ENCODE measurements at regions not wholly inside any gene's neighbourhood (a gene's known extent, or its start where the extent isn't known, plus 50 kb on each side); places are given as distances from the start of the nearest gene placed in this dataset.
A peak's percentile ranks its signal among the peaks of the same experiment; 100 is the strongest.

DNA sequence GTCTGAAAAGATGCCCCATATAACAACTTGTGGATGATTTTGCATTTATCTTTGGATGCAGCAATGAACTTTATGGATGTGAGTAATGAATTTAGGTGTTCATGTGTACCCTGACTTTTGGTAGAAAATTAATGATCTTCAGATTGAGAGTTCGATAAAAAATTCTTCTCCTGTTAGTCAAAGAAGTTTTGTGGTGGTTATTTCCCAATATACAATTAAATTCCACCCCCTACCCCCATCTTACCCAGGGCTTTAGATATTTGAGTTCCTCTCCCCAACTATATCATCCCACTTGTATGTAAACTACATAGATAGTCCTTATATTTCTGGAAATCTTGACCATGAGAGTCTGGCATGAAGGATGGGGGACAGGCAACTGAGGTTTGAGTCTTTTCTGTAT, 126.1 kb upstream of the ALDH1A3 start:
- Histone ChIP-seq H3K36me3 (ENCODE audit: insufficient read depth, low read length) (no peaks in the 10 kb centered on the region), H3K4me1 (ENCODE audit: insufficient read depth, low read length) (no peaks in the 10 kb centered on the region), H3K9me3 (ENCODE audit: low read length) (no peaks in the 10 kb centered on the region), H3K9ac (ENCODE audit: low read length) (no peak overlapping the region), H3K4me3 (ENCODE audit: low read depth in 1 of 2, low read length in 2 of 2) (no peak overlapping the region), H3K27ac (ENCODE audit: low read depth, low read length) (no peak overlapping the region), H3K27me3 (ENCODE audit: control insufficient read depth in 1 of 2, insufficient read depth in 2 of 2, low read length in 2 of 2) (no peaks in the 10 kb centered on the region)

GRCh38 chr15:100757661-100758060, 122.0 kb upstream of the ALDH1A3 start:
- H3K36me3 ChIP-seq (ENCODE audit: insufficient read depth, low read length), result no peaks in the 10 kb centered on the region
- H3K9ac ChIP-seq (ENCODE audit: low read length), result no peak overlapping the region
- peaks cover 7% of the 10 kb centered on the region for H3K4me1 ChIP-seq (ENCODE audit: insufficient read depth, low read length)
- H3K27me3 ChIP-seq (ENCODE audit: control insufficient read depth in 1 of 2, insufficient read depth in 2 of 2, low read length in 2 of 2), result no peaks in the 10 kb centered on the region
- no peaks in the 10 kb centered on the region for H3K9me3 ChIP-seq (ENCODE audit: low read length)
- H3K4me3 ChIP-seq (ENCODE audit: low read depth in 1 of 2, low read length in 2 of 2), result no peak overlapping the region
- H3K27ac ChIP-seq (ENCODE audit: low read depth, low read length), result no peak overlapping the region

DNA sequence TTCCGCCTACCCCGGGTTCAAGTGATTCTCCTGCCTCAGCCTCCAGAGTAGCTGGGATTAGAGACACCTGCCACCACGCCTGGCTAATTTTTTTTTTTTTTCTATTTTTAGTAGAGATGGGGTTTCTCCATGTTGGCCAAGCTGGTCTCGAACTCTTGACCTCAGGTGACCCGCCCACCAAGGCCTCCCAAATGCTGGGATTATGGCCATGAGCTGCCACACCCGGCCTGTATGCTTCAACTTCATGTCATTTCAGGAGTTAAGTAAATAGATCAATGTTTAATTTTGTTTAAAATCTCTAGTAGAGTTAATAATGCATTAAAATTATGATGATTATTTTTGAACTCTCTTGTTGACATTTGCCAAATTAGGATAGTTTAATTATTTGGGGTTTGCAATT, 121.1 kb upstream of the ALDH1A3 start:
- no peak overlapping the region for H3K27ac ChIP-seq (ENCODE audit: low read depth, low read length)
- no peaks in the 10 kb centered on the region for H3K36me3 ChIP-seq (ENCODE audit: insufficient read depth, low read length)
- no peak overlapping the region for H3K9ac ChIP-seq (ENCODE audit: low read length)
- no peak overlapping the region for H3K4me3 ChIP-seq (ENCODE audit: low read depth in 1 of 2, low read length in 2 of 2)
- no peaks in the 10 kb centered on the region for H3K9me3 ChIP-seq (ENCODE audit: low read length)
- no peaks in the 10 kb centered on the region for H3K27me3 ChIP-seq (ENCODE audit: control insufficient read depth in 1 of 2, insufficient read depth in 2 of 2, low read length in 2 of 2)
- H3K4me1 ChIP-seq (ENCODE audit: insufficient read depth, low read length), result peaks cover 7% of the 10 kb centered on the region

DNA sequence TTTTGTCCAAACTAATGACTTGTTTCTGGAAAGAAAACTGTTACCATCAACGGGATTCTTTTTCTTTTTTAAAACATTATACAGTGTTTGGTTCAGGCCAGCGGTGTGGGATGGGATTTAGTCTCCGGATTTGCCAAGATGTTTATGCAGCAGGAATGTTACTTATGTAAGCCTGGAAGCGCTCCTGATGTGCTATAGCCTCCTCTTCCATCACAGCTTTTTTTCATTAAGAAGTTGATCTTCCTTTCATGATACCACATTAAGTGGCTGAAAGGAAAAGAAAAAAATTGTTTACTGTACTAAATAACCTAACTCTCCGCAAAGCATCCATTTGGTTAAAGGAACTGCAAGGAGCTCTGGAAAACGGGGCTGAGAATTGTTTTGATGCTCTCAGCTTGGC, 120.5 kb upstream of the ALDH1A3 start:
- no peaks in the 10 kb centered on the region for H3K27me3 ChIP-seq (ENCODE audit: control insufficient read depth in 1 of 2, insufficient read depth in 2 of 2, low read length in 2 of 2)
- no peaks in the 10 kb centered on the region for H3K36me3 ChIP-seq (ENCODE audit: insufficient read depth, low read length)
- H3K27ac ChIP-seq (ENCODE audit: low read depth, low read length), result peak overlapping the region; percentile 7

GRCh38 chr15:100759698-100760356, 119.8 kb upstream of the ALDH1A3 start:
- Histone ChIP-seq H3K4me3 (ENCODE audit: low read depth in 1 of 2, low read length in 2 of 2) (no peak overlapping the region), H3K9me3 (ENCODE audit: low read length) (no peaks in the 10 kb centered on the region), H3K27ac (ENCODE audit: low read depth, low read length) (no peak overlapping the region), H3K4me1 (ENCODE audit: insufficient read depth, low read length) (peaks cover 8% of the 10 kb centered on the region), H3K36me3 (ENCODE audit: insufficient read depth, low read length) (no peaks in the 10 kb centered on the region), H3K9ac (ENCODE audit: low read length) (peak overlapping the region; percentile 8), H3K27me3 (ENCODE audit: control insufficient read depth in 1 of 2, insufficient read depth in 2 of 2, low read length in 2 of 2) (no peaks in the 10 kb centered on the region)

More for the DNA sequence above, 120.5 kb upstream of the ALDH1A3 start:
- Histone ChIP-seq H3K9me3 (ENCODE audit: low read length) (no peaks in the 10 kb centered on the region), H3K4me1 (ENCODE audit: insufficient read depth, low read length) (peaks cover 7% of the 10 kb centered on the region), H3K4me3 (ENCODE audit: low read depth in 1 of 2, low read length in 2 of 2) (no peak overlapping the region), H3K9ac (ENCODE audit: low read length) (peak overlapping the region; percentile 8)

GRCh38 chr15:100760357-100760903, 119.2 kb upstream of the ALDH1A3 start:
- H3K9me3 ChIP-seq (ENCODE audit: low read length), result no peaks in the 10 kb centered on the region
- peaks cover 14% of the 10 kb centered on the region for H3K4me1 ChIP-seq (ENCODE audit: insufficient read depth, low read length)
- H3K27me3 ChIP-seq (ENCODE audit: control insufficient read depth in 1 of 2, insufficient read depth in 2 of 2, low read length in 2 of 2), result no peaks in the 10 kb centered on the region
- no peak overlapping the region for H3K27ac ChIP-seq (ENCODE audit: low read depth, low read length)
- no peaks in the 10 kb centered on the region for H3K36me3 ChIP-seq (ENCODE audit: insufficient read depth, low read length)
- no peak overlapping the region for H3K4me3 ChIP-seq (ENCODE audit: low read depth in 1 of 2, low read length in 2 of 2)
- H3K9ac ChIP-seq (ENCODE audit: low read length), result no peak overlapping the region

DNA sequence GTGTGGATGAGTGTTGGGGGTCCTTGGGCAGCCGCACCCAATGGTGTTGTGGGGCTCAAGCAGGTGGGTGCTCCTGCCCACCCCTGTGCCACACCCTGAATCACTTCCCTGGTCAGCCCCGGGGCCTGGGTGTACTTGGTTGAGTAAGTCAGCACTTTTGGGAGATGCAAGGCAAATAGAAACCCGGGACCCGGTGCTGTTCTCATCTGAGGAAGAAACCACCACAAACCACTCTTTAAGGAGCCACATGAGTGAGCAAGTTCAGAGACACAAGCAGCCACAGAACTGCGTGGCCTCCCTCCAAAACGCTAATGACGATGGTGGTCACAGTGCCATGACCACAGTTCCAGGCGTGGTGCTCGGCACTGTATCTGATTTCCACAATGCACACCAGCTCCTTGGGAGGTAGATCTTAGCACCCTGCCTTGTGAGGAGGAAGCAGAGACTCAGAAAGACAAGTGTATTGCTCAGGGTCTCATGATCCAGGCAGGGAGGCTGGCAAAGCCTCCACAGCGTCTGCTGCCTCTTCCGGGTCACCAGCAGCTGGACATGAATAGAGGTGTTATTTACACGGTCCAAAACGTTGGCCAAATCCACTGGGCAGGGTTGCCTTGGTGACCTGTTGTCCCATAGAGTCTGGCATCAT, 118.2 kb upstream of the ALDH1A3 start:
- Histone ChIP-seq H3K9ac (ENCODE audit: low read length) (no peak overlapping the region), H3K4me1 (ENCODE audit: insufficient read depth, low read length) (peaks cover 14% of the 10 kb centered on the region), H3K36me3 (ENCODE audit: insufficient read depth, low read length) (no peaks in the 10 kb centered on the region), H3K27ac (ENCODE audit: low read depth, low read length) (no peak overlapping the region), H3K9me3 (ENCODE audit: low read length) (no peaks in the 10 kb centered on the region), H3K4me3 (ENCODE audit: low read depth in 1 of 2, low read length in 2 of 2) (no peak overlapping the region), H3K27me3 (ENCODE audit: control insufficient read depth in 1 of 2, insufficient read depth in 2 of 2, low read length in 2 of 2) (no peaks in the 10 kb centered on the region)

DNA sequence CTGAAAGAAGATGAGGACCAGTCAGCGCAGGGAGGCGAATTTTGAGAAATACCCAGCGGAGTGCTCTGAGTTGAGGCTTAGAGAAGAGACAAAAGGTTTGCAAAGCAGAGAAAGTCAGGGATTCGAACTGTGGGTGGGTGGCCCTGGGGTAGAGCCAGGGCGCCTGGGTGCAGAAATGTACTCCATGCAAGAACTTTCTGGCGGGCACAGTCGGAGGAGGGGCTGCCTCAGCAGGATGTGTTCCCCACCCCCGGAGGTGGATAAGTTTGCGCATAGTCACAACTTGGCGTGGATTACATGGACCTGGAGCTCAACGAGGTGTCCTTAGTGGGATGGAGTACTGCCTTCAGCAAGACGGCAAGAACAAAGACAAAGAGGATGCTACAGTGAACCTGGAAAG, 117.3 kb upstream of the ALDH1A3 start:
- H3K4me3 ChIP-seq (ENCODE audit: low read depth in 1 of 2, low read length in 2 of 2), result no peak overlapping the region
- H3K36me3 ChIP-seq (ENCODE audit: insufficient read depth, low read length), result no peaks in the 10 kb centered on the region
- no peak overlapping the region for H3K27ac ChIP-seq (ENCODE audit: low read depth, low read length)
- no peaks in the 10 kb centered on the region for H3K9me3 ChIP-seq (ENCODE audit: low read length)
- H3K9ac ChIP-seq (ENCODE audit: low read length), result no peak overlapping the region
- no peaks in the 10 kb centered on the region for H3K27me3 ChIP-seq (ENCODE audit: control insufficient read depth in 1 of 2, insufficient read depth in 2 of 2, low read length in 2 of 2)
- H3K4me1 ChIP-seq (ENCODE audit: insufficient read depth, low read length), result peaks cover 14% of the 10 kb centered on the region

DNA sequence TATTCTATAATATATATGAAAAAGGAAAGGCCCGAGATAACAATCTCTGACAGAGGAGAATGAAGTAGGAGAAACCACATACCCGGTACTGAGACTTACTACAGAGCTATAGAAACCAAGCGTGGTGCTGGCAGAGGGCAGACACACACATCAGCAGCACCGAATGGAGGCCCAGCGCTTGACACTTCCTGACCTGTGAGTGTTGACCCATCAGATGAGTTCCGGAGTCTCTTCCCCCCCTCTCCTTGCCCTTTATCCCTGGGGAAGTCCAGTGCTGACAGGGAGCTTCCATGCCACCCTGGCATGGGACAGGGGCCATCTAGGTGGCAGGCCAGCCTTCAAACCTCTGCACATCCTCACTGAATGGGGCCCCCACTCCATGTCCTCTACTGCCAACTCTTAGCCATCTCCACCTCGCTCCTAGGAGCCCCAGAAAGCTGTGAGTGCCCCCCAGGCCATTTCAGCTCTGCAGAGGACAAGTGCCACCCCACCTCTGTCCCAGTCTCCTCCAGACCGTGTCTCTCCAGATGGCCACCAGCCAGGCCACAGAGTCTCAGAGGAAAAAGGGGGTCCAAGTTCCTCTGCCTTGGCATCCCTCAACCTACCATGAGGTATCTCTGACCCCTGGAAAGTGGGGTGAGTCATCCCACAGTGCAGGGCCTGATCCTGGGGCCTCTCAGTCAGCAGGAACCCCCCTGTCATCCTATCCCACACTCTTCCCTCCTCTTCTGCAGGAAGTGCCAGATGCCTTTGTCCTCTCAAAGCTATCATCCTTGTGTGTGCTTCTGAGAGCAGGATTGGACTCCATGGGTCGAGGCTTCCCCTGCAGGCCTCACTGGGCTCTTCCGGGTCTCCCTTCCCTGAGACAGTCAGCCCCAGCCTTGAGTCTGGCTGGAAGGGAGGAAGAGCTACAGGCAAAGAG, 116.5 kb upstream of the ALDH1A3 start:
- no peaks in the 10 kb centered on the region for H3K9me3 ChIP-seq (ENCODE audit: low read length)
- H3K4me3 ChIP-seq (ENCODE audit: low read depth in 1 of 2, low read length in 2 of 2), result no peak overlapping the region
- no peak overlapping the region for H3K27ac ChIP-seq (ENCODE audit: low read depth, low read length)
- no peaks in the 10 kb centered on the region for H3K27me3 ChIP-seq (ENCODE audit: control insufficient read depth in 1 of 2, insufficient read depth in 2 of 2, low read length in 2 of 2)
- no peak overlapping the region for H3K9ac ChIP-seq (ENCODE audit: low read length)
- H3K36me3 ChIP-seq (ENCODE audit: insufficient read depth, low read length), result no peaks in the 10 kb centered on the region
- H3K4me1 ChIP-seq (ENCODE audit: insufficient read depth, low read length), result peaks cover 14% of the 10 kb centered on the region

- Histone ChIP-seq H3K4me3 (ENCODE audit: low read depth in 1 of 2, low read length in 2 of 2) (no peak overlapping the region), H3K27ac (ENCODE audit: low read depth, low read length) (no peak overlapping the region), H3K27me3 (ENCODE audit: control insufficient read depth in 1 of 2, insufficient read depth in 2 of 2, low read length in 2 of 2) (no peaks in the 10 kb centered on the region), H3K9ac (ENCODE audit: low read length) (no peak overlapping the region), H3K4me1 (ENCODE audit: insufficient read depth, low read length) (peaks cover 12% of the 10 kb centered on the region), H3K36me3 (ENCODE audit: insufficient read depth, low read length) (no peaks in the 10 kb centered on the region), H3K9me3 (ENCODE audit: low read length) (no peaks in the 10 kb centered on the region)
Observed at GRCh38 chr15:100763835-100764750, 115.5 kb upstream of the ALDH1A3 start.

All from muscle layer of colon (tissue), 2 donors.